Mucosa of descending colon (tissue), 3 donors: ENCODE measurements at regions not wholly inside any gene's neighbourhood (a gene's known extent, or its start where the extent isn't known, plus 50 kb on each side); places are given as distances from the start of the nearest gene placed in this dataset.
A peak's percentile ranks its signal among the peaks of the same experiment; 100 is the strongest.

ENCODE experiments used
- ATAC-seq: fragments of 200-7000 bp; cut with Tn5 transposase; one replicate; pipeline ENCODE4 v1.9.1; 2020; ENCODE audit warnings: mild to moderate bottlenecking, moderate library complexity
- DNase-seq, 3 donors: peaks; one replicate each; pipeline ENCODE4 v3.0.0-alpha.2; 2020
- H3K36me3 ChIP-seq: fragments of 200-600 bp; one replicate; pipeline ENCODE4 v1.8.0; 2021; ENCODE audit warnings: low read depth, mild to moderate bottlenecking
- H3K4me1 ChIP-seq: fragments of 200-600 bp; one replicate; pipeline ENCODE4 v1.8.0; 2021; ENCODE audit warnings: low read depth, mild to moderate bottlenecking
- H3K4me3 ChIP-seq: fragments of 200-600 bp; one replicate; pipeline ENCODE4 v1.8.0; 2021; ENCODE audit warnings: mild to moderate bottlenecking
- H3K9me3 ChIP-seq: fragments of 200-600 bp; one replicate; pipeline ENCODE4 v1.8.0; 2021; ENCODE audit warnings: mild to moderate bottlenecking
- intact Hi-C, 2 donors: fragments of 100-400 bp; cut with DNase I in 1 of 2; cut with micrococcal nuclease in 1 of 2; formaldehyde crosslinking; loops; one replicate each; pipeline versions ENCODE4 v1.11.0 to v1.11.1; 2022; cut with DNase I, micrococcal nuclease
- TF ChIP-seq, protein P1 (sequence below): fragments of 200-600 bp; IDR thresholded peaks from one replicate; pipeline ENCODE4 v1.8.0; 2022; ENCODE audit warnings: antibody characterized with exemption, mild to moderate bottlenecking
- donor health status: DM: no; HTN: no; CAD: no; lungs with moderate emphysema.
- donor health status: DM: no; HTN: no; CAD: no.
- donor health status: DM: no; HTN: yes; CAD: no.

DNA sequence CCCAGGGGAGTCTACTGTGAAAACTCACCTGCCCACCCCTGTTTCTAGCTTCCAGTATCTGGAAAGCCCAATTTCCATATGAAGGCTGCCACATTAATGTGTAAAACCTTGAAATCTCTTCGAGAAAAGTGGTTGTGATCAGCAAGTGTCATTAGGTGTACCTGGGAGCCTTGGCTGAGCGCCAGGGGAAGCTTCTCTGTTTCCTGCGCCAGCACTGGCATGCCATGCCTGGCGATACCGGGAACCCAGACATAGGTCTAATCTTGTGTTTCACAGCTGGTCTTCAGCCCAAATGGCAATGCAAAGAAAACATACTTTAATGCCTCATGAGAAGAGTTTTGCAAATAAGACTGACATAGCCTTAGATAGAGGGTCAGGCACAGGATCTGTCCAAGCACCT lies 101.6 kb downstream of the TENT4A start:
- intact Hi-C loops = no loop called here
- TF ChIP-seq, protein P1, sequence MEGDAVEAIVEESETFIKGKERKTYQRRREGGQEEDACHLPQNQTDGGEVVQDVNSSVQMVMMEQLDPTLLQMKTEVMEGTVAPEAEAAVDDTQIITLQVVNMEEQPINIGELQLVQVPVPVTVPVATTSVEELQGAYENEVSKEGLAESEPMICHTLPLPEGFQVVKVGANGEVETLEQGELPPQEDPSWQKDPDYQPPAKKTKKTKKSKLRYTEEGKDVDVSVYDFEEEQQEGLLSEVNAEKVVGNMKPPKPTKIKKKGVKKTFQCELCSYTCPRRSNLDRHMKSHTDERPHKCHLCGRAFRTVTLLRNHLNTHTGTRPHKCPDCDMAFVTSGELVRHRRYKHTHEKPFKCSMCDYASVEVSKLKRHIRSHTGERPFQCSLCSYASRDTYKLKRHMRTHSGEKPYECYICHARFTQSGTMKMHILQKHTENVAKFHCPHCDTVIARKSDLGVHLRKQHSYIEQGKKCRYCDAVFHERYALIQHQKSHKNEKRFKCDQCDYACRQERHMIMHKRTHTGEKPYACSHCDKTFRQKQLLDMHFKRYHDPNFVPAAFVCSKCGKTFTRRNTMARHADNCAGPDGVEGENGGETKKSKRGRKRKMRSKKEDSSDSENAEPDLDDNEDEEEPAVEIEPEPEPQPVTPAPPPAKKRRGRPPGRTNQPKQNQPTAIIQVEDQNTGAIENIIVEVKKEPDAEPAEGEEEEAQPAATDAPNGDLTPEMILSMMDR = no peak
- H3K4me3 ChIP-seq = no peak overlapping the region
- H3K9me3 ChIP-seq = no peaks in the 10 kb centered on the region
- ATAC-seq (no peak), DNase-seq (peak in 1 of 3 donors; percentile 32)
- peaks cover 14% of the 10 kb centered on the region for H3K4me1 ChIP-seq
- H3K36me3 ChIP-seq = no peaks in the 10 kb centered on the region

DNA sequence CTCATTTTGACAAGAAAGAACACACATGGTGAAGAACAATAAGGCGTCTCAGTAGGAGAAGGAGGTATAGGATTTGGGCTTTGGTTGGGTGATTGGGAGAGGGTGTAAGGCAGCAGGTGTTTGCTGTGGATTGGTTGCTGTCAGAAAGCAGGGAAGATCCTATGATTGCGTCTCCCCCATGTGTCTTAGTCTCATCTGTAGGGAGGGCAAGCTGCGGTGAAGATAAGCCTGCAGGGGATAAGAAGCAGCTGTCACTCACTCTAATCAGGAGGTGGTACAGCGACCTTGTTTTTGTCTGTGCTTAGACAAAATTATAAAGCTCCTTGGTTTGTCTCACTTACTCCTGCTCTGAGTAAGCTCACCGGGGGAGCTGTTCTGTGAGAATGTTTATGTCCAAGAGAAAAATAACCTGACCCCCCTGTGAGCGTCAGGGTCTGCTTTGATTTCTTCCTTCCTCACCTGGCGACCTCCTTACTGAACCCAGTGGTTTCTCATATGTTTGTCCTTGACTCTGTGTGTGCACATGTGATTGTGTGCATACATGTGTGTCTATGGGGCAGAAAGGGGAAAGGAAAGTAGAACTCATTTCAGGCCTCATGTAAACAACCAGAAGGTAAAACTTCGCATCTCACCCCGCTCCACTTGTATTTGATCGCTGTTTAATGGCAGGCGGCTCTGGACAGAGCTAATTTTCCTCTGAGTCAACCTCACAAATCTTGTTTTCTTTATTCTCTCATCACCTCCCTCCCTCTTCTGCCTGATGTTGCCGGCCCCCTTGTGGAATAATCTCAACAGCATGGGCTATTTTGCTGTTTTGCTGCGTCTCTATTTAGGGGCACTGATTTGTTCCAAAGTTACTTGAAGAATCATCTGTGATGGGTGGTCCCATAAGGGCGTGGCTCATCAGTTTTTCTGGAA lies 105.6 kb downstream of the TENT4A start:
- intact Hi-C loops = no loop called here
- no peak for DNase-seq

DNA sequence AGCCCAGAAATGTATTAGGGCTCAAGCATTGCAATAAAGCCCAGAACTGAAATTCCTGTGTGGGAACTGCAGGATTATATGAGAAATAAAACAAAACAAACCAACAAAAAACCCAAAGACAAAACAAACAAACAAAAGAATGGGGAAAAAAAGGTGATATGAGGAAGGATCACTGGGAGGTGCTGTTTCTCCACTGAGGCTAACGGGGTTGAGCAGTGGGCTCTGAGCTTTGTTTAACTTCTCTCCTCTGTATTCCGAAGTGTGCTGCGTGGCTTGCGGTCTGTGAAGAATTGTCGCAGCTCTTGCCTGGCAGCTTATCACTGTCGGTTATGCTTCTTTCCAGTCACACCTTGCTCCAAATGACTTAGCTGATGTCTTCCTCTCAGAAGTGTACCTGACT lies 106.3 kb downstream of the TENT4A start:
- Histone ChIP-seq H3K4me3 (no peak overlapping the region), H3K36me3 (no peaks in the 10 kb centered on the region), H3K4me1 (peaks cover 3% of the 10 kb centered on the region), H3K9me3 (peaks cover 9% of the 10 kb centered on the region)
- TF ChIP-seq, protein P1 = no peak
- no peak for DNase-seq
- intact Hi-C loops = no loop called here
- no peak for ATAC-seq

More for the DNA sequence above, 105.6 kb downstream of the TENT4A start:
- TF ChIP-seq, protein P1 = no peak
- ATAC-seq = no peak
- Histone ChIP-seq H3K4me1 (peaks cover 3% of the 10 kb centered on the region), H3K9me3 (peaks cover 9% of the 10 kb centered on the region), H3K36me3 (no peaks in the 10 kb centered on the region), H3K4me3 (no peak overlapping the region)

DNA sequence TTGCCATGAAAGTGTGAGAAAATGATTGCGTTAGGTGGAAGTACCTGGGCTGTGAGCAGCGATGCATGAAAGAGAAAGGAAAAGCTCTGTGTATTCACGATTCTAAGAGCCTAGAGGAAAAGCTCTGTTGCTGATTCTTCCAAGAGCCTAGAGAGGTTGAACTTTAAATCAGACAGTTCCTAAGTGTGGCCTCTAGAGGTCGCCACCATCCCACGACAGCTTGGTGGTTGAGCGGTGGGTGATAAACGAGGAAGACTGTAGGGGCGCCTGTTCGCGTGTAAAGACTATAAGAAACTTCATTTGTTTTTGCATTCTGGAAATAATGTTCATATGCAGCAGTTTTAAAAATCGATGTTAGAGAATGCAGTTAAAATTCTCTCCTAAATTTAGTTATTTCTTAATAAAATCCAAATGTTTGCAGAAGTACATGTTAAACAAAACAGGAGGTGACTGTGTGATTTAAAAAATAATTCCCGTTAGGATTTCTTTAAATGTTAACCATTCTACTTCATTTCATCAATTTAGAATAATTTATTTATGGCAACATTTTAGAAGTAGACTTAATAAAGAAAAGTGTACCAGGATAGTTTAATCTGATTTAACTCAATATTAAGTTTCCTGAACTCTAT lies 107.7 kb downstream of the TENT4A start:
- no peak overlapping the region for H3K4me3 ChIP-seq
- DNase-seq = peak in 2 of 3 donors; percentile 16 to 51
- intact Hi-C loops = no loop called here
- no peaks in the 10 kb centered on the region for H3K36me3 ChIP-seq
- H3K4me1 ChIP-seq = no peaks in the 10 kb centered on the region
- ATAC-seq = peak; percentile 73
- TF ChIP-seq, protein P1 = no peak
- peaks cover 9% of the 10 kb centered on the region for H3K9me3 ChIP-seq

DNA sequence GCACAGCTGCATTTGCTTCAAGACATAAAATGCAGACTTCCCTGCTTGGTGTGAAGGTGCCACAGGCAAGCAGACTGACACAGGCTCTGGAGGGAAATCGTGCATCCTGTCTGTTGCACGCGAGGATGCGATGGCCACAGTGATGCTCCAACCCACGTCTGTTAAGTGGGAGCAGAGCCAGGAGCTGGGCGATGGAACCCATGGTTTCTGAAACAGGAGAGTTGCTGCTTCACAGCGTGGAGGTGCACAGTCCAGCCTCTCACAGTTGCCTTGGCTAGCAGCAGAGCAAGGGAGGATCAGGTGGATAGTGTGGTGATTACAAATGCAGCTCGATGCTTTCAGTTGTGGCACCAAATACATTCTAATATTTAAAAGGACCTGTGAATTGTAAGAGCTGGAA lies 108.8 kb downstream of the TENT4A start:
- DNase-seq (no peak), ATAC-seq (no peak)
- TF ChIP-seq, protein P1 = no peak
- Histone ChIP-seq H3K4me1 (no peaks in the 10 kb centered on the region), H3K9me3 (peaks cover 9% of the 10 kb centered on the region), H3K36me3 (no peaks in the 10 kb centered on the region), H3K4me3 (no peak overlapping the region)
- intact Hi-C loops = no loop called here
